ENCODE measurements at regions not wholly inside any gene's neighbourhood (a gene's known extent, or its start where the extent isn't known, plus 50 kb on each side); places are given as distances from the start of the nearest gene placed in this dataset.

- CTCF ChIA-PET: interaction anchor here (1.2 to 2.1 kb wide), 6 partner anchors 16 to 294 kb away, joined by 3 to 6 read pairs (median 4); no protein-coding TSS in a partner anchor
- TF ChIP-seq, protein P1, sequence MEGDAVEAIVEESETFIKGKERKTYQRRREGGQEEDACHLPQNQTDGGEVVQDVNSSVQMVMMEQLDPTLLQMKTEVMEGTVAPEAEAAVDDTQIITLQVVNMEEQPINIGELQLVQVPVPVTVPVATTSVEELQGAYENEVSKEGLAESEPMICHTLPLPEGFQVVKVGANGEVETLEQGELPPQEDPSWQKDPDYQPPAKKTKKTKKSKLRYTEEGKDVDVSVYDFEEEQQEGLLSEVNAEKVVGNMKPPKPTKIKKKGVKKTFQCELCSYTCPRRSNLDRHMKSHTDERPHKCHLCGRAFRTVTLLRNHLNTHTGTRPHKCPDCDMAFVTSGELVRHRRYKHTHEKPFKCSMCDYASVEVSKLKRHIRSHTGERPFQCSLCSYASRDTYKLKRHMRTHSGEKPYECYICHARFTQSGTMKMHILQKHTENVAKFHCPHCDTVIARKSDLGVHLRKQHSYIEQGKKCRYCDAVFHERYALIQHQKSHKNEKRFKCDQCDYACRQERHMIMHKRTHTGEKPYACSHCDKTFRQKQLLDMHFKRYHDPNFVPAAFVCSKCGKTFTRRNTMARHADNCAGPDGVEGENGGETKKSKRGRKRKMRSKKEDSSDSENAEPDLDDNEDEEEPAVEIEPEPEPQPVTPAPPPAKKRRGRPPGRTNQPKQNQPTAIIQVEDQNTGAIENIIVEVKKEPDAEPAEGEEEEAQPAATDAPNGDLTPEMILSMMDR (IDR thresholded peaks at IDR 0.05; ENCODE audit: control extremely low read depth, extremely low read depth, low read depth, missing control alignments): no peak
- POLR2A ChIA-PET: no interaction called here
- DNase-seq (ENCODE audit: extremely low spot score): no peak
Measured at GRCh38 chr14:58796242-58797009, 158.7 kb downstream of the DACT1 start.

- DNase-seq (ENCODE audit: extremely low spot score): peak; percentile 54
- CTCF ChIA-PET: interaction anchor here (1.2 to 1.6 kb wide), 4 partner anchors 15 to 295 kb away, joined by 3 to 5 read pairs (median 4); no protein-coding TSS in a partner anchor
- TF ChIP-seq, protein P1 (IDR thresholded peaks at IDR 0.05; ENCODE audit: control extremely low read depth, extremely low read depth, low read depth, missing control alignments): no peak
- POLR2A ChIA-PET: no interaction called here
Measured at GRCh38 chr14:58797010-58797429, 159.3 kb downstream of the DACT1 start.

DNA sequence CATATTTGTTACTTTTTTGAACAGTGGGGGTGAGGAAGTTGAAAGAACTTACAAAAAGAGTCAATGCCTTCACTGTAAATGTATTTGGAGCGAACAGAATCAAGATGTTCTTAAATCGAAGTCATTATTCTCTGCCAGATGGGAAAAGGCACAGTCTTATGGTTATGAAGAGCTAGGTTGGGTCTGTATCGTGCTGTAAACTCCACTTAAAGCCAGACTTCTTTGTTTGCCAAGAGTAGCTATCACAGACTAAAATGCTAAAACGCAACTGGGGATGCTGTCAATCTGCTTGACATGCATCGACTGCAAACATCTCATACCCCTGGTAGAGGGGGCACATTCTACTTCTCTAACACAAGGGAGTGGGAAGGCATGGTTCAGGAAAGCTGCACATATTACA lies 160.4 kb downstream of the DACT1 start:
- TF ChIP-seq, protein P1 (IDR thresholded peaks at IDR 0.05; ENCODE audit: control extremely low read depth, extremely low read depth, low read depth, missing control alignments): no peak
- no peak for DNase-seq (ENCODE audit: extremely low spot score)
- ChIA-PET CTCF (interaction anchor here (0.8 to 1.9 kb wide), 5 partner anchors 9 to 46 kb away, joined by 3 to 6 read pairs (median 6); no protein-coding TSS in a partner anchor), POLR2A (no interaction called here)

DNA sequence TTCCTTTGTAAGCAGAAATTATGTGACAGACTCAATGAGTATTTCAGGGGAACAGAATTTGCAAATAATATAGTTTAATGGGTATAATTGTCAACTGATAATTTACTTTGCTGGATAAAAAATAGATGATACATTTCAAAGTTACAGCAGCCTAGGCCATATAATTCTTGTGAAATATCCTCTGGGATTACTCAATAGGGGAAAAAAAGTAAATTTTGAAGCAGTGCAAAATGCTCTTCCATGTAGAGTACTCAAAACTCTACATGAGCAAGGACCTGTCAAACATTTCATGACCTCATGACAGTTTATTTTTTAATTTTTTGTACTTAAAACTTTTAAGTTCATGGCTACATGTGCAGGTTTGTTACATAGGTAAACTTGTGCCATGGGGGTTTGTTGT lies 163.3 kb downstream of the DACT1 start:
- CTCF ChIA-PET: no interaction called here
- POLR2A ChIA-PET: no interaction called here
- no peak for DNase-seq (ENCODE audit: extremely low spot score)
- TF ChIP-seq, protein P1 (IDR thresholded peaks at IDR 0.05; ENCODE audit: control extremely low read depth, extremely low read depth, low read depth, missing control alignments): no peak

DNA sequence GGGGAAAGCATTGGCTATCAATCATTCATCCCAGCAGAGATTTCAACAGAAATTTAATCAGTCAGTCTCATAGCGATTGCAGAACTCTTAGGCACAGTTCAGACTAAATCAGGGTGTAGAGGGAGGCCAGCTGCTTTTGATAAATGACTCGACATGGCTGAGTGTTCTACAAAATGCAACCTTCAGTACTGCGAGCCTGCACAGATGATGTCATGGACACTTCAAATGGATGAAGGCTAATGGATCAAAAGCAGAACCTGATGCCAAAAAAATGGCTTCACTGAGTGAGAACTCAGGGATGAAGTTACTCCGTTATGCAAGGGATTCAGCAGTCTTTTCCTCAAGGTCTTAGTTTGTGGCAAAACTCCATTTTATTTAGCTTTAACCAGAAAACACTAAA lies 167.3 kb downstream of the DACT1 start:
- CTCF ChIA-PET: interaction anchor here (1.6 kb wide), 1 partner anchor 9 kb away, joined by 4 read pairs; no protein-coding TSS in a partner anchor
- DNase-seq (ENCODE audit: extremely low spot score): no peak
- TF ChIP-seq, protein P1 (IDR thresholded peaks at IDR 0.05; ENCODE audit: control extremely low read depth, extremely low read depth, low read depth, missing control alignments): no peak
- POLR2A ChIA-PET: no interaction called here

- no peak for DNase-seq (ENCODE audit: extremely low spot score)
- TF ChIP-seq, protein P1 (IDR thresholded peaks at IDR 0.05; ENCODE audit: control extremely low read depth, extremely low read depth, low read depth, missing control alignments): no peak
- ChIA-PET POLR2A (no interaction called here), CTCF (interaction anchor here (1.0 to 1.2 kb wide), 3 partner anchors 11 to 73 kb away, joined by 3 read pairs; no protein-coding TSS in a partner anchor)
Measured at GRCh38 chr14:58805605-58806409, 168.0 kb downstream of the DACT1 start.
